GM19468 (cell line): ENCODE measurements at regions not wholly inside any gene's neighbourhood (a gene's known extent, or its start where the extent isn't known, plus 50 kb on each side); places are given as distances from the start of the nearest gene placed in this dataset.

Experiments
- ATAC-seq: cut with Tn5 transposase; IDR thresholded peaks from one replicate; pipeline ENCODE4 v1.9.1; 2021; ENCODE audit warnings: mild to moderate bottlenecking, moderate library complexity, moderate number of reproducible peaks; ENCODE audit not compliant: unreplicated experiment; ENCODE audit errors: extremely low read depth

DNA sequence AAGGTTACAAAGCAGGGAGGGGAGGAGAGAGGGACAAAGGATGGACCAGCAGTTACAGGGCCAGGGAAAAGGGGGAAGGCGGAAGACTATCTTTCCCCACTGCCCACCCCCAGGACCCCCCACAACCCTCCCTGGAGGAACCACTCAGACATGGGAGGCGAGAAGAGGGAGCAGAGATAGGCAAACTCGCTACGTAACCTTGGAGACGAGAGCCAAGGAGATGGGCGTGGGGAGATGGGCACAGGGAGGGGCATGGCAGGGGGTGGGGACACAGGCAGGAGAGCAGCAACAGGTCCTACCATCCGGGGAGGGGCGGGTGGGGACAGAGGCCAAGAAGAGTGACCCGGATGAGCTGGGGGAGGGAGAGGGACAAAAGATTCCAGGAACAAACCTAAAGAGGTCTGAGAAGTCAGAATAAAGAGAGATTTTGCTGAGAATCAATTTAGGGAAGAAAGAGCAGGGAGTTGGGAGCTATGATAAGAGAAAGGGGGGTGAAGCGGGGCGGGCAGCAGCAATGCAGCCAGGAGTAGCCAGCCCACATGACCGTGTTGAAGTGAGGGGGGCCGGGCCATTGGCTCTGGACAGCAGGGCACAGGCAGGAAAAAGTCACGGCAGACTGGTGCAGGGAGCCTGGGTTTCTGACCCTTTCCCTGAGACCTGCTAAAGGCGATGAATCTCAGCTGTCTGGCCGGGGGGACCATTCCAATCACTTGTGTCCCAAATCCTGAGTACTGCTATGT, 128.4 kb downstream of the BUD13 start:
- ATAC-seq, result no peak

DNA sequence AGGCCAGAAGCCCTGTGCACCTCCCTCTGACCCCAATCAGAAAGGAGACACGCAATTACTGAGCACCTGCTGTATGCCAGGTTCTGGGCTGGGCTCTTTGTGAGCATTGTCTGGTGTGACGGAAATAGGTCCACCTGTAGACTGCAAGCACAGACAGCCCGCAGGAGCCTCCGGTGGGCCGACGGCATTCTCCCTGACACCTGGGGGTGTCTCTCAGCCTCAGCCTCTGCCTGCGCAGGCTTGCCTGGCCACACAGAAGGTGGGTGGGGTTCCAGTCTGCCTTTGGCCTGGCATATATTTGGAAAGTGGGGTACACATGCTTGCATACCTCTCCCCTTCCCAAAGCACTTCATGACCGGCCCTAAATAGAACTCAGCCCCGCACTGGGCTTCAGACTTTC, 129.3 kb downstream of the BUD13 start:
- no peak for ATAC-seq

DNA sequence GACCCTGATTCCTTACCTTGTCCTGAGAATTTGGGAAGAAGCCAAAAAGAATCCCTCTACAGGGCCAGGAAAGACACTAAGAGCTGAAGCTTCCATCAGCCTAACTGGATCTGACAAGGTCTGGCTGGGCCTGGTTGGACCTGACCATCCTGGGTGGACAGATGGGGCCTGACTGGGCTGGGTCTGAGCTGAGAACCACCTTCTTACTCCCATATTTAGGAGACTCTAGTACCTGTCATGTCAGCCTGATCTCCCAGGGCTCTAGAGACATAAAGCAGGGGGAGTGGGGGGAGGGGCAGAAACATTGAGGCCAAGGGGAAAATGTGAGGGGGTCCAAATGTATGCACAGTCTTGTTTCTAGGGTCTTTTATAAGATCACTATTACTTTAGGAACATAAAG, 129.9 kb downstream of the BUD13 start:
- ATAC-seq, result no peak

DNA sequence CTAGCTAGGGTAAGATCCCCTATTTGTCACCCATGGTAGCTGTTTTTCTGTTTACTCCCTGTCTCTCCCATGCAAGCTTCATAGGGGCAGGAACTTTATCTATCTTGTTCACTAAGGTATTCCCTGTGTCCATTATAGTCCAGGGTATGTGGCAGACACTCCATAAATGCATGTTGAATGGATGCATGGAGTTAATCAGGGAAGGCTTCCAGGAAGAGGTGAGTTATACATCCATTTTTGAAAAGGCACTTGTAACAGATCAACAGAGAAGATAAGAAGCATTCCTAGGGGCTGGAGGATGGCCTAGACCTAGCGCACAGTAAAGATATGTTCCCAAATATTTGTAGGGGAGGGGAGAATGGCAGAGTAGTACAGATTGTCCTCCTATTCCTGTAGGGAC, 130.3 kb downstream of the BUD13 start:
- ATAC-seq, result no peak

DNA sequence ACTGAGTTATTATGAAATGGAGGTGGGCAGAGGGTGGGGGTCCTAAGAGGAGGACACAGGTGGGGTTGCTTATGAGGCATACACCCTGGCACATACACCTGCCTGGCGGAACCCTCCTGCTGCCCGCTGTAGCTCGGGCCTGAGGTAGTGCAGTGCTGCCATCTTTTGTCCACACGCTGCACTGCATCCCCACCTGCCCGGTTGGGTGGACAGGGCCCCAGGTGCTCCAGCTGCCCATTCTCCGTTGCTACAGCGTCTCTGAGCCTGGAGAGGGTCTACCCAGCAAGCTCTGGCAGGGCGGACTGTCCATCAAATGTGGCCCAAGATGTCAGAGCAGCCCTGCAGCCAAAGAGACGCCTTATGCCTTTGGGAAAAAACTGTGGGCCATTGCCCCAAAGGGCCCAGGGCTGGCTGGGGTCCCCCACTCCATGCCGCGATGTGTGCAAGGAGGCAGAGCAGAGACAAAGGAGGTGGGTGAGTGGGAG, 131.2 kb downstream of the BUD13 start:
- no peak for ATAC-seq

DNA sequence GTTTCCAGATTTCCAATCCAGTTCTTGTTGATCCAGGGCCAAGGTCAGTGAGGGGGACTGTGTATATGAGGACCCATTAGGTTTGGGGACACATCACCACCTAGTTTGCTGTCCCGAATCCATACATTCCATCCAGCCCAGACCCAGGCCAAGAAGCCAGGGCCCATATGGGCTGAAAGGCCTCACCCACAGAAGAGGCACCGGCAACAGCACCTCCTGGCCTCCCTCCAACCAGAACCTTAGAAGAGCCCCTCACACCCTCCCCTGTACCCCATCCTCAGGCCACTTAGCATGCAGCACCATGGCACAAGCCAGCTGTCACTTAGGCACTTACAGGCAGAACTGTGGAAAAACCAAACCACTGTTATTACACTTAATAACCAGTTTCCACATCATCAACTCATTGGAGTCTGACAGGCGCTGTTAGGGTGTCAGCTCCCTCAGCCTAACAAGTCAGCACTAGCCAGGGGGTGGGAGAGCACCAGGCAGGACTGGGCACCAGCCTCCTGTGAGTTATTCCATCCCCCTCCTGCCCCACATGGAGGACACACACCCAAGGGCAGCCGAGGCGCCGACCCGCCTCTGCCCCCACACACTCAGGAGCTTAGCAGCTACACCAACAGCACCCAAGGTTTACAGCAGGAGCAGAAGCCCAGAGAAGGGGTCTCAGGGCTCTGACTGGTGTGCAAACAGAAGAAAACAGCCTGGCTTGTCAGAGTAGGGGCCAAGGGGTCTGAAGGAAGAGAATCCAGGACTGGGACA, 132.0 kb downstream of the BUD13 start:
- ATAC-seq, result no peak

DNA sequence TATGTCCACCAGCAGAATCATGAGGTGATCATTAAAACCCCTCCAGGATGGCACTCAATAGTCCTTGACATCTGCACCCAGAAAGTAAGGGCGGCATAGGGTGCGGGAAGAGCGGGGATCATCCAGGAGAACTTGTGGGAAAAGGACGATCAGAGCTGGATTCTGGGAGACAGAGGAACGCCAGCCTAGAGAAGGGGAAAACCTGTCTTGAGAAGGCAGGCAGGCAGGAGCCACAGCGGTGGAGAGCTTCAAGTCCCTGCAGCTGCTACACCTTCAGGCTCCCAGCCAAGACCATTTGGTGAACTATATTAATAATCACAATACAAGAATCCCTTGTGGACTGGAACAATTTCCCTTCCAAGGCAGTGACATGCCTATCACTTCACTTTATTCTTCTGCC, 134.3 kb downstream of the BUD13 start:
- no peak for ATAC-seq

DNA sequence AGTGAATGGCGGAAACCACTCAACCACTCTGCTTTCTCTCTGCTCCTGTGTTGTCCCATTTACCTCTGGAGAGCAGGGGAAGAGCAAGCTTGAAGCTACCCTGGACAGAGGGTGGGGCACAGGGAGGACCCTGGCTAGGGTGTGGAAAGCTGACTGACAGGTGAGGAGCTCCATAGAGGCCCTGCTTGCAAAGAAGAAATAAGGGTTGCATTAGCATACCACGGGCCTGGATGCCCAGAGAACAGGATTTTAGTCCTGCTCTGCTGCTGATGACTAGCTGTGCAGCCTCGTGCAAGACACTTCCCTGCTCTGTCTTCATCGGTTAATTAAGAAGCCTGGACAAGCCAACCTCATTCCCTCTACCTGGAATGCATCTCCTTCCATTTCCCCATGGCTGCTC, 135.0 kb downstream of the BUD13 start:
- ATAC-seq, result no peak

DNA sequence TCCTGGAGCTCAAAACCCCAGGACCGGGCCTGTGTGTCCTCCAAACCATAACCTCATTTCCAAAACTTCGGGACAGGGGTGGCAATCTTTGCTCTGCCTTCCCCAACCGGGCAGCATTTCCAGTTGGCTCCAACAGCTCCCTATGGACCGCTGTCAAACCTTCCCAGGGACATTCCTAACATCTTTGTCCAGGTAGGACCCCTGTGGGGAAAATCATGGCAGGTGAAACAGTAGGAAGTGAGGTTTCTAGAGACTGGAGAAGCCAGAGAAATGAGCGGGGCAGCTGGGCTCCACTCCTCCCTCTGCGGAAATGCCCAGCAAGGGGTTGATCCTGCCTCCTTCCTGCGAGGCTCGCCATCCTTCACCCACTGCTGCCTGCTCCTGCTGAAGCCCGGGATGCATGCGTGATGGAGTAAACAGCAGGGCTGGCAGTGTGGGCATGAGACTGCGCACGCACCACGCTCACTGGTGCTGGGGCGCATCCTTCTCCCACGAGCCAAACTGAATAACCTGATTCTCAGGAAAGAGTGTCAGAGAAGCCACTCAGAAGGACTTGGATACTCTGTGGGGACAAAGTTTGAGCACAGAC, 136.4 kb downstream of the BUD13 start:
- ATAC-seq, result no peak

DNA sequence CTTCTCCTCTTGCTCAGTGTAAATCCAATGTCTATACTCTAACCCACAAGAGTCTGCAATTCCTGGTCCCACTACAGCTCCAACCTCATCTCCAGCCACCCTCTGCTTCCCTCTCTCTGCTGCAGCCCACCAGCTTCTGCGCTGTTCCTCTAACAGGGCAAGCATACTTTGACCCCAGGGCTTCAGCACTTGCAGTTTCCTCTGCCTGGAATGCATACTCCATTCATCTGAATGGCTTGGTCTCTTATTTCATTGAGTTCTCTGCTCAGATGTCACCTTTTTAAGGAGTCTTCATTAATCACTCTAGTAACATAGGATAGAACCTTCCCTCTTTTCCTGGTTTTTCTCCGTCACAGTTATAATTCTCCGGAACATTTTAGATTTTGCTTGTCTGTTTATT, 141.6 kb downstream of the BUD13 start:
- no peak for ATAC-seq

DNA sequence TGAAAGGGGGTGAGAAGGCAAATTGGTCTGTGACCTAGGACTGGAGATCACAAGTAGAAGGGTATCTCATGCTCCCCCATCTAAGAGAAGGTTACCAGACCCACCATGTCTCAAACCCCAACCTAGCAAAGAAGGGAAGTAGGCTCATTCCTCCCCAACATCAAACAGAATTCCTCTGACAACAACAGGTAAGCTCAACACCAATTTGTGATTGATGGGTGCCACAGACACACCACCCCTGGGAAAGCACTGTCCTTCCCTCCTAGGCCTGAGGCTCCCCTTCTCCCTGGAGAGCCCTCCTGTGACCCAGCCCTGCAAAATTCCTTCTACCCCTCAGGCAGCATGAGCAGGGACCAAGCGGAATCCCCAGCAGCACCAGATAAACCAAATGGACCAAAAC, 154.3 kb downstream of the BUD13 start:
- ATAC-seq, result no peak

DNA sequence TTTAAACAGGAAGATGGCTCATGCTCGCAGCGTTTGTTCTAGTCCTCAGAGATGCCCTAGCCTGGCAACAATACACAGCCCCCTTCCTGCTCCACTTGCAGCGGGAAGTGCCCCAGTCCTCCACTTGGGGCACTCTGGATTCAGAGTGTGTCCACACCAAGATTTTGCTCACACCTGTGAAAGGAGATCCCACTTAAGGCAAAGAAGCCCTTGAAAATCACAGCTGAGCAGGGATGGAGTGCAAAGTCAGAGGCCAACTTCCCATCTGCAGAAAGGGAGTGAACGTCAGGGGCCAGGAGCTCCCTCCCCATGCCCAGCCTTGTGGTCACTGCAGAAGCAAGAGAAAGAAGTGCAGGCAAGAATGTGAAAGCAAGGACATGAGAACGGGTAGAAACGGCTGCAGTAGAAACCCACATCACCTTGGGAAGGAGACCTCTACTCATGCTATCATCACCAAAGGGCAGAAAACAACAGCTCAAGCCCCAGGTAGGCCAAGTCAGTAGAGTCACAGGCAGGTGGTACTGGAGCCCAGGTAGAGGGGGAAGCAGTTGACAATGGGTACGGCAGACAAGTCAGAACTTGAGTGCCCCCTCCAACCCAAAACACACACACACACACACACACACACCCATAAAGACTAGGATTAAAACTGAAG, 157.4 kb downstream of the BUD13 start:
- ATAC-seq, result no peak

DNA sequence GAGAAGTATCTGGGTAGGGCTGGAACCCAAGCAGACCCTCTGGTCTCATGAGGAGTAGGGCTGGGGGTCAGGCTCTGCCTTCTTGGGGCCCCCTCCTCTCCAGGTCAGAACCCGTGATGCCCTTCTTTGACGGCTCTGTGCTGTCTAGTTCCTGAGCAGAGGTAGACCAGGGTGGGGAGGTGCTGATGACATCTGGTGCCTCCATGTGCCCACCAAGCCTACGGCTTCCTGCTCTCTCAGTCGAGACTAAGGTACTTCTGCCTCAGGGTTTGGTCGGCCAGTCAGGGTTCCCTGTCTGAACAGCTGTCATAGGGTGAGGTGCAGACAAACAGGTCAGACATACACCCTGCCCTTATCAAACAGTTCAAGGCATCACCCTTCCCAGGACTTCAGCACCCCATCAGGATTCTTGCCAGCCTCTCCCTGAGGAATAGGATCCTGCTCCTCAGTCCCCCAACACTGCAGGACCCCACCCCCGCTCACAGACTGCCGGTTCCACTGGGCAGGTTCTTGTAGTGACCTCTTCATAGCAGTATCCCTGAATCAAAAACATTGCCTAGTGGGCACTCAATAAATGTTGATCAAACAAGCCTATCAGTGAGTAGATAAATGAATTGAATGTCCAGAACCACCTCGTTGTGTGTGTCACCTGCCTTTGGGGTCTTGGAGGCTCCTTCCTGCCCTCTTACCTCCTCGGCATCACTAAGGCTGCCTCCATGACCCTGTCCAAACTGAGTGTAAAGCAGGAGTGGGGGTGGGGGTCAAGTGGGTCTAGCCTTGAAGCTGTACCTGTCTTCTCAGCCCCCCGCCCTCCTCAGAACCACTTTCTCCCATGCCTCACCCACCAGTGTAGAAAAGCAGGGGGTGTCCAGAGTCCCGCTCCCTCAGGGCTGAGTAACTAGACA, 158.2 kb downstream of the BUD13 start:
- ATAC-seq, result no peak

DNA sequence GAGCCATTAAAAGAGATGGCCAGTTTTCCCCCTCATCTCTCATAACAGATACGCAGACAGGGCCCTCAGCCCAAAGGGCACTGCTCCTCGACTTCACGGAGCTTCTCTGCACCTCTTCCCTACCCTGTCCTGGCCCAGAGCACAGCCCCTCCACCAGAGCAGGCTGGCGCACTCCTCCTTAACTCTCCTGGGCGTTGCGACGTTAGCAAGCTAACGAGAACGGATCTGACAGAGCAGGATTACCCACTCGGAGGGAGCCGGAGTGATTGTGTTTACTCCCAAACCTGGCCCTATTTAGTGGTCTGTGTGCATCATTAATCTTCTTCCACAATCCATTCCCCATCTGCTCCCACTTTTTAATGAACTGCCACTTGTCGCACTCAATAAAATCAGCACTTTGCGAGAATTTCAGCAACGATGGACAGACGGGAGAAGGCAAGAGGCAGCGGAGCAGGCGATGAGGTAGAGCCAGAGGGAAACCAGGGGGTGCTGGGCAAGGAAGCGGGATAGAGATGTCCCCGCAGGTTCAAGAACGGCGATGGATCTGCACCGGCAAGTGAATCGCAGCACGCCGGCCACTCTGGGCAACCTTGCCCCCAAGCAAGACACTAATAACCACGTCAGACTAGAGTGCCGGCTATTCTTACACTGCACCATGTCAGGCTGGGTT, 159.4 kb downstream of the BUD13 start:
- no peak for ATAC-seq

DNA sequence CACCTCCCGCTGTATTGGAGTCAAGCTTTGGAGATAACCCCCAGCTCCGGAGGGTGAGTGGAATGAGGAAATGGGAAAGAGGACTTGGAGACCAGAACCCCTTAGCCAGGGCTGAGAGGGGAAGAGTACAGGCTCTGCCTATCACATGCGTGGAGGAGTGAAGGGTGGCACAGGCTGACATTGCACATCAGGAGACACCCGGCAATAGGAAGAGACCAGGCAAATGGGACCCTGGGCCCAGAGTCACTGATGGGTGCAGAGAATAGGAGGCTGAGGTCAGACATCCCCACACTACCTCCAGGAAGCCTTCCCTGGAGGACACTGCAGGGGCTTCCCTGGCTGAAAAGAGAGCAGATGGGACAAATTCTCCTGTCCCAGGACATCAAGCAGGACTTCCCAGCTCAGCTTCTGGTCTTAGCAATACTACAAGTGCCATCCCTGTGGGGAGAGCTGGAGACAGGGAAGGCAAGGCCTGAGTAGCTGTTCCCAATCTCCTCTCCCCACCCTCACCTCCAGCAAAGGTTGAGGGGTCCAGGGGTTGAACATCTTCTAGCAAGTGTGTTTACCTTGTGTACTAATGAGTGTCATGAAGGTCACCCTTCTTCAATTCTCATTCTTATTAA, 160.7 kb downstream of the BUD13 start:
- ATAC-seq, result no peak

DNA sequence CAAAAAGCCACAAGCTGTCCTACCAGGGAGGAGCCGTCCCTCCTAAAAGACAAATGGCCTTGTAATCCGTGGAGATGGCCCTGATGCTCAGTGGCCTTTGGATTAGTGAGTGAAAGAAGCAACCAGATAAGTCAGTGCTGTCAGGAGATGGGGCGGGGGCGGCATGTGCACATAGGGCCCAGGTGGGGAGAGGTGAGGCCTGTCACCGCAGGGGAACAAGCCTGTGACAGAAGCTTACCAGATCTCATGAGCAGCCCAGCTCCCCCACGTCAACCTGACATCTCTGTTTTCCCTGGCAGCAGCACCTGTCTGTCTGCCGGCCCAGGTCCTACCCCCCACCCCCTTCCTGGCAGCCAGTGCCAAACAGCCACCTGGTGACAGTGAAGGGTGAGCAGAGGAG, 162.6 kb downstream of the BUD13 start:
- no peak for ATAC-seq

DNA sequence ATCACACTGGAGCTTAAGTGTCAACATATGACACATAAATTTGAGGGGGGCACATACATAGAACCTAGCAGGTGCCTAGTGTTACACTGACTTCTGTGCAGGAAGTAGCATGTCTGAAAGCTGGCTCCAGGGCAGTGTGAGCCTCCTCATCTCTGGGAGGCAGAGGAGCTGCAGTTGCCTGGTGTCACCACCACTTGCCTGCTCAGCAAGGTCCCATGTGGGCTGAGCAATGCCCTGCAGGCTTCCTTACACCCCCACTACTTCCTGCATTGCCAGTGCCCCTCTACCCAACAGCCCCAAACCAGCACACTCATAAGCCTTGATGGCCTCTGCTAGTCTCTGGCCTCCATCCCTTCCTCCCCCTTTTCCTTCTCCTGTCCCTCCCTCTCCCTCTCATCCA, 165.8 kb downstream of the BUD13 start:
- no peak for ATAC-seq

DNA sequence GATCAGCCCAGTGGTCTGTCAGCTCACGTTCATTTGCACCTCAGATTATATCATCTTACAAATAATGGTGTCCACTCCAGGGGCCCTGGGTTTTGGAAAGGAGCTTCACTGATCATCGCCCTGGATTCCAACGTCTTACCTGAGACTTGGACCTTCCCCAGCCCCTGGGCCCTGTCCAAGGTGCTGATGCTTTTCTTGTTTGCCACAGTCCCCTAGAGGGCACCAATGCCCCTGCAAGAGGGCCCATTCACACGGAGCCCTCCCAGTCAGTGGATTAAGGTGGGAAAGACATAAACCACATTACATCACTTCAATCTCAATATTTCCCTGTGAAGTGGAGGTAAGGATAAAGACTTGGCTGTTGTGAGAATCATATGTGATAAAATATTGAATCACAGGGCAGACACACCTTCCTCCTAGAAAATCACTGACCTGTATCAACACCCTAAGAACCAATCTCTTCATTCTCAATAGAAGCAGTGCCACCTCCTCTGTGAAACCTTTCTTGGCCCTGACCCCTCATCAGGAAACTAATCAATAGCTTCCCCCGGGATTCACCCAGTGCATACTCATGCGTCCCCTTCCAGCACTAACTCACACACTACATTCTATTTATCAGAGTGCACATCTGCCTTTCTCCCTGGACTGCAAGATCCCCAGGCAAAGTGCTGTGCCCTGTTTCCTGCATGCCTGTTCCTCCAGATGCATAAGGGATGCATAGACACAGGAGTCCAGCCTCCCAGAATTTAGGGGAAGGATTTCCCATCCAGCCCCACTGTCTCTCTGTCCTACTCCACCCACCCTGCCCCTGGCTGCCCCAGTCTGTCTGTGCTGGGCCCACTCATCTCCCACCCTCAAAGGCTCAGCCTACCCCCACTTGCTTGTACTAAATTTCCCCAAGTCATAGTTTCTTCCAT, 167.0 kb downstream of the BUD13 start:
- ATAC-seq, result no peak
